ENCODE measurements at regions not wholly inside any gene's neighbourhood (a gene's known extent, or its start where the extent isn't known, plus 50 kb on each side); places are given as distances from the start of the nearest gene placed in this dataset.
"Not testable (repeated sequence)": the region's sequence is repeated elsewhere in the genome, so short reads cannot be mapped to it uniquely, and the experiment has no call there.

DNA sequence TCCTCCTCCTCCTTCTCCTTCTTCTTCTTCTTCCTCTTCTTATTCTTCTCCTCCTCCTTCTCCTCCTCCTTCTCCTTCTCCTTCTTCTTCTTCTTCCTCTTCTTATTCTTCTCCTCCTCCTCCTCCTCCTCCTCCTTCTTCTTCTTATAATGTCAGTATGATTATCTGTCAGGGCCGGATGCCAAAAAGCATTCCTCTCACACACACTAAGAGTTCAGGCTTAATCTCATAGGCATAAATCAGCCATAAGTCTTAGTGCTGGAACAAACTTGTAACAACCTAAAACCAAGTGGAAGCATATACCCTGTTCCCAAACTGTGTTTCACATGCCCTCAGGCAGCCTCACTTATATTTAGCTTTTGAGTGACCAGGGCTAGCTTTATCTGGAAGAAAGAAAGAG lies 240.3 kb downstream of the LMX1A start:
- no peak for TF ChIP-seq CTCF (IDR thresholded peaks at IDR 0.05; ENCODE audit: insufficient read depth, low read length, poor library complexity, severe bottlenecking)
- Histone ChIP-seq H3K4me3 (replicated peaks; ENCODE audit: low read depth, low read length) (no peak overlapping the region), H3K36me3 (ENCODE audit: control insufficient read depth, insufficient read depth, low read length) (no peaks in the 10 kb centered on the region), H3K27me3 (replicated peaks; ENCODE audit: control insufficient read depth, insufficient read depth, low read length) (peaks cover 4% of the 10 kb centered on the region)
- DNase-seq (ENCODE audit: extremely low read depth, insufficient read length) = no peak

DNA sequence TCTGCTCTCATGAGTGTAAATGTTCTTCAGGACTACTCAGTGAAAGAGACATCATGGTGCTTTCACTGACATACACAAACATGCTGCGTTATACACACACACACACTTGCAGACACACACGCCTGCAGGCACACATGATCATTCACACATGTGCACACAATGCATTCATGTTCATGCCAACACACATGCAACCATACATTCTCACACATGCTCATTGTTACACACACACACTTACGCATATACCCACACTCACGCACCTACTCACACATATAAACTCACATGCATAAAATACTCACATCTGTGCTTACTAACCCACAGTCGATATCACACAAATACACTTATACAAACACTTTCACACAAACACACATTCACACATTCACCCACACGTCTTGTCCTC lies 241.6 kb downstream of the LMX1A start:
- H3K27me3 ChIP-seq (replicated peaks; ENCODE audit: control insufficient read depth, insufficient read depth, low read length) = peaks cover 4% of the 10 kb centered on the region
- DNase-seq (ENCODE audit: extremely low read depth, insufficient read length) = no peak
- no peaks in the 10 kb centered on the region for H3K36me3 ChIP-seq (ENCODE audit: control insufficient read depth, insufficient read depth, low read length)

GRCh38 chr1:165114022-165114888 lies 242.3 kb downstream of the LMX1A start:
- Histone ChIP-seq H3K36me3 (ENCODE audit: control insufficient read depth, insufficient read depth, low read length) (no peaks in the 10 kb centered on the region), H3K4me3 (replicated peaks; ENCODE audit: low read depth, low read length) (no peak overlapping the region), H3K27me3 (replicated peaks; ENCODE audit: control insufficient read depth, insufficient read depth, low read length) (peaks cover 4% of the 10 kb centered on the region)
- TF ChIP-seq CTCF (IDR thresholded peaks at IDR 0.05; ENCODE audit: insufficient read depth, low read length, poor library complexity, severe bottlenecking) = peak; percentile 70
- DNase-seq (ENCODE audit: extremely low read depth, insufficient read length) = no peak

More for the DNA sequence above, 241.6 kb downstream of the LMX1A start:
- no peak for TF ChIP-seq CTCF (IDR thresholded peaks at IDR 0.05; ENCODE audit: insufficient read depth, low read length, poor library complexity, severe bottlenecking)
- no peak overlapping the region for H3K4me3 ChIP-seq (replicated peaks; ENCODE audit: low read depth, low read length)

DNA sequence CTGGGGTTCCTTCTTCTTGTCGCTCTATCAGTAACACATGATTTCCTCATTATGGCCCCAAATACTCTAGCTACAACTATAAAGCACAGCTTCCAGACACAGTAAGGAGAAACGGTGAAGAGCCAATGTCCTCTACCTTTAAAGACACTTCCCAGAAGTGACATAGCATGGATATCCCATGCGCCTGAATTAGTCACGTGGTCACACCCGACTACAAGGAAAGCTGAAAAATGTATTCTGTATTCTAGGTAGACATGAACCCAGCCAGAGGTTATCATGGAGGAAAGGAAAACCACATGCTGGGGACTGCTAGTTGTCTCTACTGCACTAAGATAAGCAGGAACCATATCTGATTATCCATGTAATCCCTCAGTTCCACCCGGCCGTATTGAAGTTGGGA lies 244.3 kb downstream of the LMX1A start:
- DNase-seq (ENCODE audit: extremely low read depth, insufficient read length) = no peak
- Histone ChIP-seq H3K4me3 (replicated peaks; ENCODE audit: low read depth, low read length) (no peak overlapping the region), H3K27me3 (replicated peaks; ENCODE audit: control insufficient read depth, insufficient read depth, low read length) (peaks cover 4% of the 10 kb centered on the region; the same call in 1 of the 2 replicates), H3K36me3 (ENCODE audit: control insufficient read depth, insufficient read depth, low read length) (no peaks in the 10 kb centered on the region)
- TF ChIP-seq CTCF (IDR thresholded peaks at IDR 0.05; ENCODE audit: insufficient read depth, low read length, poor library complexity, severe bottlenecking) = no peak

DNA sequence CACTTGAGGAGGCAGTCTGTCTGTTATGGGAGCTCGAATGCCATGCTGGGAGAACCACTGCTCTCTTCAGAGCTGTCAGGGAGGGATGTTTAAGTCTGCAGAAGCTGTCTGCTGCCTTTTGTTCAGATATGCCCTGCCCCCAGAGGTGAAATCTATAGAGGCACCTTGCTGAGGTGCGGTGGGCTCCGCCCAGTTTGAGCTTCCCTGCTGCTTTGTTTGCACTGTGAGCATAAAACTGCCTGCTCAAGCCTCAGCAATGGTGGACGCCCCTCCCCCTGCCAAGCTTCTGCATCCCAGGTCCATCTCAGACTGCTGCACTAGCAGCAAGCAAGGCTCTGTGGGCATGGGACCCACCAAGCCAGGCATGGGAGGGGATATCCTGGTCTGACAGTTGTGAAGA lies 247.5 kb downstream of the LMX1A start:
- DNase-seq (ENCODE audit: extremely low read depth, insufficient read length) = no peak
- no peak for TF ChIP-seq CTCF (IDR thresholded peaks at IDR 0.05; ENCODE audit: insufficient read depth, low read length, poor library complexity, severe bottlenecking)
- H3K27me3 ChIP-seq (replicated peaks; ENCODE audit: control insufficient read depth, insufficient read depth, low read length) = no peaks in the 10 kb centered on the region
- H3K4me3 ChIP-seq (replicated peaks; ENCODE audit: low read depth, low read length) = no peak overlapping the region
- H3K36me3 ChIP-seq (ENCODE audit: control insufficient read depth, insufficient read depth, low read length) = no peaks in the 10 kb centered on the region

DNA sequence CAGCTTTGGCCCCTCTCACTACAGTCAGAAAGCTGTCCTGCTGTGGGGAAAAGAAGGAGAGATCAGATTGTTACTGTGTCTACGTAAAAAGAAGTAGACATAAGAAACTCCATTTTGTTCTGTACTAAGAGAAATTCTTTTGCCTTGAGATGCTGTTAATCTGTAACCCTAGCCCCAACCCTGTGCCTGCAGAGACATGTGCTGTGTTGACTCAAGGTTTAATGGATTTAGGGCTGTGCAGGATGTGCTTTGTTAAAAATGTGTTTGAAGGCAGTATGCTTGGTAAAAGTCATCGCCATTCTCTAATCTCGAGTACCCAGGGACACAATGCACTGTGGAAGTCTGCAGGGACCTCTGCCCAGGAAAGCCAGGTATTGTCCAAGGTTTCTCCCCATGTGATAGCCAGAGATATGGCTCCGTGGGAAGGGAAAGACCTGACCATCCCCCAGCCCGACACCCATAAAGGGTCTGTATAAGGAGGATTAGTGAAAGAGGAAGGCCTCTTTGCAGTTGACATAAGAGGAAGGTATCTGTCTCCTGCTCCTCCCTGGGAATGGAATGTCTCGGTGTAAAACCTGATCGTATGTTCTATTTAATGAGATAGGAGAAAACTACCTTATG lies 263.9 kb downstream of the LMX1A start:
- not testable (repeated sequence) for H3K4me3 ChIP-seq (replicated peaks; ENCODE audit: low read depth, low read length); H3K27me3 ChIP-seq (replicated peaks; ENCODE audit: control insufficient read depth, insufficient read depth, low read length); DNase-seq (ENCODE audit: extremely low read depth, insufficient read length); H3K36me3 ChIP-seq (ENCODE audit: control insufficient read depth, insufficient read depth, low read length)

All from GM06990 (cell line).